GM23248 (cell line): ENCODE measurements at regions not wholly inside any gene's neighbourhood (a gene's known extent, or its start where the extent isn't known, plus 50 kb on each side); places are given as distances from the start of the nearest gene placed in this dataset.

Source experiments
- DNase-seq: peaks from one replicate; pipeline ENCODE4 v3.0.0-alpha.2; 2015
- H2AFZ ChIP-seq: fragments of 200-600 bp; sonication (generic); 2 replicates; pipeline ENCODE4 v1.6.1; 2016; ENCODE audit warnings: antibody characterized with exemption
- H3F3A ChIP-seq: fragments of 200-600 bp; sonication (generic); 2 replicates; pipeline ENCODE4 v1.6.1; 2016; ENCODE audit warnings: mild to moderate bottlenecking, antibody characterized with exemption, mixed run types; ENCODE audit not compliant: insufficient read depth
- H3K27ac ChIP-seq: fragments of 200-600 bp; sonication (generic); 2 replicates; pipeline ENCODE4 v1.5.1; 2016; ENCODE audit warnings: mild to moderate bottlenecking
- H3K27me3 ChIP-seq: fragments of 200-600 bp; sonication (generic); replicated peaks from 2 replicates; pipeline ENCODE4 v1.6.1; 2016; ENCODE audit warnings: mild to moderate bottlenecking; ENCODE audit not compliant: insufficient read depth
- H3K36me3 ChIP-seq: fragments of 200-600 bp; sonication (generic); 2 replicates; pipeline ENCODE4 v1.6.1; 2016; ENCODE audit warnings: low read depth, mild to moderate bottlenecking
- H3K4me1 ChIP-seq: fragments of 200-600 bp; sonication (generic); 2 replicates; pipeline ENCODE4 v1.6.1; 2016; ENCODE audit warnings: mild to moderate bottlenecking; ENCODE audit not compliant: insufficient read depth
- H3K4me2 ChIP-seq: fragments of 200-600 bp; sonication (generic); one replicate; pipeline ENCODE4 v1.6.1; 2016; ENCODE audit warnings: mild to moderate bottlenecking; ENCODE audit not compliant: unreplicated experiment
- H3K4me3 ChIP-seq: fragments of 200-600 bp; sonication (generic); 2 replicates; pipeline ENCODE4 v1.5.1; 2016; ENCODE audit warnings: mild to moderate bottlenecking
- H3K79me2 ChIP-seq: fragments of 200-600 bp; sonication (generic); 2 replicates; pipeline ENCODE4 v1.6.1; 2016; ENCODE audit warnings: mild to moderate bottlenecking; ENCODE audit not compliant: insufficient read depth
- H3K9ac ChIP-seq: fragments of 200-600 bp; sonication (generic); 2 replicates; pipeline ENCODE4 v1.6.1; 2016; ENCODE audit warnings: mild to moderate bottlenecking
- H3K9me2 ChIP-seq: fragments of 200-600 bp; sonication (generic); 2 replicates; pipeline ENCODE4 v1.6.1; 2016; ENCODE audit warnings: mixed run types, mild to moderate bottlenecking, moderate library complexity; ENCODE audit not compliant: insufficient read depth
- H3K9me3 ChIP-seq: fragments of 200-600 bp; sonication (generic); one replicate; pipeline ENCODE4 v1.6.1; 2017; ENCODE audit warnings: low read depth
- H4K20me1 ChIP-seq: fragments of 200-600 bp; sonication (generic); 2 replicates; pipeline ENCODE4 v1.6.0; 2016; ENCODE audit not compliant: insufficient read depth
- EZH2 ChIP-seq: fragments of 200-600 bp; sonication (generic); IDR thresholded peaks from 2 replicates; pipeline ENCODE4 v1.6.1; 2018; ENCODE audit warnings: antibody characterized with exemption, mild to moderate bottlenecking; ENCODE audit not compliant: insufficient read depth, poor library complexity, severe bottlenecking
- EZH2phosphoT487 ChIP-seq: fragments of 200-600 bp; sonication (generic); IDR thresholded peaks from 2 replicates; pipeline ENCODE4 v1.6.1; 2018; ENCODE audit warnings: antibody characterized with exemption, moderate library complexity, mild to moderate bottlenecking, low read depth; ENCODE audit not compliant: insufficient read depth
- WGBS, 2 experiments: methylation state at CpG; one replicate each; pipeline ENCODE4 v1.1.6; 2015 to 2017; ENCODE audit warnings: low lambda C conversion rate in 2 of 2, low coverage in 1 of 2; ENCODE audit errors: missing lambda C conversion rate in 2 of 2; 5-methylcytosine and 5-hydroxymethylcytosine counted together
- in situ Hi-C: fragments of 300-500 bp; cut with MboI; formaldehyde crosslinking; loops from 2 replicates; pipeline ENCODE4 v1.15.0; 2020

DNA sequence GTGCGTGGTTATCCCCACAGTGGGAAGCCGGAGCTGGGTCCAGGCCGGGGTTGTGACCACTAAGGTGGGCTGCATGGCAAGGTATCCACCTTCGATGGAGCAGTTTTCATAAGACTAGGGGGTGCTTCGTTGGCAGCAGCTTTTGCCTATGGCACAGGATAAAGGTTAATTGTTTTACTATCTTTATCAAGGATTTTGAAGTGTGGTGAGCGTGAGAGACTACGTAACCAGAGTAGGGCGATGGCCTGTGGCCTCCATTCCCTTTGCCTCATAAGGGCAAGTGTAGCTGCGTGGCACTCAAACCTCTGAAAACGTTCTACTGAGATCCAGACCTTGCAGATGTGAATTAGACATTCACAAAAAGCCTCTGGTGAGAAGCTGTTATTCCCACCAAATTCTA is 206.6 kb downstream of the ACKR3 start:
- Histone ChIP-seq H3K4me1 (peaks cover 14% of the 10 kb centered on the region), H3K4me2 (peak overlapping the region; percentile 22), H3K36me3 (no peaks in the 10 kb centered on the region), H3K79me2 (no peaks in the 10 kb centered on the region), H4K20me1 (no peaks in the 10 kb centered on the region), H3K27ac (peak overlapping the region; percentile 51), H3K27me3 (no peaks in the 10 kb centered on the region), H3K9ac (no peak overlapping the region), H3K4me3 (no peak overlapping the region), H3K9me2 (no peaks in the 10 kb centered on the region), H3K9me3 (no peaks in the 10 kb centered on the region), H2AFZ (no peak overlapping the region), H3F3A (peaks cover 20% of the 10 kb centered on the region; the same call in 1 of the 2 replicates)
- in situ Hi-C loops: no loop called here
- WGBS, 2 experiments: 82 to 85% methylated on average over 10 of the region's 10 CpGs
- TF ChIP-seq EZH2 (no peak), EZH2phosphoT487 (no peak)
- DNase-seq: no peak

DNA sequence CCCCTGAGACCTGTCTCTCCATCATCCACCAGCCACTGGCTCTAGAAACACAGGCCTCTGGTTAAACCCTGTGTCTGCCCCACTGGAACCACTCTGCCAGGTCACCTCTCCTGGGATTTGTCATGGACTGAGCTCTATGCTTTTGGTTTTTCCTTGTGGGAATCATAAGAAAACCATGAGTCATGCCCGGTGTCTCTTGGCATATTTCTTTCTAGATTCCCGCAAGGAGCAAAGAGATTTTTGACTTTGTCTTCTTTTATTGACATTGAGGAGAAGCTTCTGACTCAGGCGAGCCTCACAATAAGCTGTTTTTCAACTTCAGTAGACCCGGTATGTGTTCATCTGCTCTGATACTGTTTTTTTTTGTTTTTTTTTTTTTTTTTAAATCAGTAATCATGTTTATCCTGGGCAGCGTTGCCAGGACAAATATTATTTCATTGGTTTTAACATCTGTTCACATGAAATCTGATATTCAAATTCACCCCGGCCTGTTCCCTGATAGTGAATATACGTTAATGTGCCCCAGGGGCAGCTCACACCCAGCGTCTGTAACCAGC is 207.1 kb downstream of the ACKR3 start:
- no peak overlapping the region for H2AFZ ChIP-seq
- 23 to 38% methylated on average over 8 of the region's 8 CpGs for WGBS, 2 experiments
- no peaks in the 10 kb centered on the region for H3K27me3 ChIP-seq
- no peaks in the 10 kb centered on the region for H3K79me2 ChIP-seq
- H3K4me1 ChIP-seq: peaks cover 14% of the 10 kb centered on the region
- no peaks in the 10 kb centered on the region for H4K20me1 ChIP-seq
- in situ Hi-C loops: no loop called here
- no peaks in the 10 kb centered on the region for H3K9me2 ChIP-seq
- H3K4me2 ChIP-seq: peak overlapping the region; percentile 22
- H3K9ac ChIP-seq: peak overlapping the region; percentile 42
- no peaks in the 10 kb centered on the region for H3K9me3 ChIP-seq
- H3F3A ChIP-seq: peaks cover 19% of the 10 kb centered on the region; the same call in 1 of the 2 replicates
- TF ChIP-seq EZH2 (no peak), EZH2phosphoT487 (no peak)
- no peaks in the 10 kb centered on the region for H3K36me3 ChIP-seq
- peak; percentile 87 for DNase-seq
- no peak overlapping the region for H3K4me3 ChIP-seq
- H3K27ac ChIP-seq: peak overlapping the region; percentile 51

DNA sequence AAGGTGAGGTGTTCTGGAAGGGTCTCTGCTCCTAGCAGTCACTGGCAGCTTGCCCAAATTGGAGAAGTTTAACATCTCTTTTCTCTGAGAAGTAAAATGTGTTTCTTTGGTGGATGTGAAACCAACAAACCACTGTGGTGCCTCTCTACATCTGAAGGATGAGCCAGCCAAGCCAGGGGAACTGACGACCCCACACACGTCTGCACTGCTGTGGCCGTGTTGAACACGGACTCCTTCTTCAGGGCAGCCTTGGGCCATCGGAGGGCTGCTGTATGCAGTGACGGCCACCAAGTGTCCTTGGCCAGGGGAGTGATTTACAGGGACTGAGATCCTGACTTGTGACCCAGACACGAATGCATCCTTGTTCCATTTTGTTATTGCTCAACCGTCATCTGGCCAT is 207.8 kb downstream of the ACKR3 start:
- DNase-seq: no peak
- Histone ChIP-seq H3K9me2 (no peaks in the 10 kb centered on the region), H3K36me3 (no peaks in the 10 kb centered on the region), H2AFZ (no peak overlapping the region), H3K4me1 (peaks cover 16% of the 10 kb centered on the region), H3K4me2 (peak overlapping the region; percentile 22), H3K27ac (peak overlapping the region; percentile 51), H3K27me3 (no peaks in the 10 kb centered on the region), H4K20me1 (no peaks in the 10 kb centered on the region), H3K9ac (peak overlapping the region; percentile 42), H3K4me3 (no peak overlapping the region), H3K9me3 (no peaks in the 10 kb centered on the region), H3K79me2 (no peaks in the 10 kb centered on the region), H3F3A (peaks cover 19% of the 10 kb centered on the region; the same call in 1 of the 2 replicates)
- in situ Hi-C loops: no loop called here
- WGBS, 2 experiments: 81 to 90% methylated on average over 8 of the region's 8 CpGs
- TF ChIP-seq EZH2 (no peak), EZH2phosphoT487 (no peak)

DNA sequence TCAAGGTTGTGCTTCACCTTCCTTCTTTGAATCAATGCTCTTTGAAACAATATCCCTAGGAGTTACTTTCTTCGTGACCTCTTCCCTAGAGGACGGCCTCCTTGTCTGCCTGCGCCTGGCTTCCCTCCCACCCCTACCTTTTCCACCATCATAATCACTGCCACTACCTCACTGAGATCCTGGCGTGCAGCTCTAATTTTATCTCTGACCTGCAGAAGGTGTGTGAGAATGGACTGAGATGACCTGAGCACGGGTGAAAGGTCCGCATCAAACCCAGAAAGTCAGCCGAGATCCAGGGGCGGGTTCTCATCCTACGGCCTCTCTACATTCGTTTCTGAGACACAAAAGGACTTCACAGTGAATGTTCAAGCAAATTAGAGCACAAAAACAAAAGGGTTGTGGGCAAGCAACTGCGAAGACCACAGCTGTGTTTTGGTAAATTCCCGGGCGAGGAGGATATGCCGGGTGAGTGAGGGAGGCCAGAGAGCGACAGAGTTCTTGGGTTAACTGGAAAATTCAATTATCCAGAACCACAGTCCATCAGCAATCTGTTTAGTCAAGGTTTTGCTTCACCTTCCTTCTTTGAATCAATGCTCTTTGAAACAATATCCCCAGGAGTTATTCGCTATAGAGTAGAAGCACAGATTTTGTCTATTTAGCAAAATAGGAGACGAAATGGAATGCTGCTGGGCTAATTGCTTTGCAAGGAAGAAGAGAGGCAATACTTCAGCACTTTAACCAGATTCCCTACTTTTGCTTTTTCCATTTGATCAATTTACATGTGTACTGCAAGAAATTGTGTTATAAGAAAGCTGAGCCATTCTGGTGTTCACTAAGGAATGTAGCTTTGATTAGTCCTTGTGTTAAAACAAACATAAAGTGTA is 212.6 kb downstream of the ACKR3 start:
- Histone ChIP-seq H3K4me1 (peaks cover 15% of the 10 kb centered on the region), H3K27me3 (no peaks in the 10 kb centered on the region), H4K20me1 (no peaks in the 10 kb centered on the region), H3K27ac (peak overlapping the region; percentile 41), H3F3A (peaks cover 6% of the 10 kb centered on the region; the same call in 1 of the 2 replicates), H3K9ac (peak overlapping the region; percentile 36), H2AFZ (peak overlapping the region; percentile 26), H3K79me2 (no peaks in the 10 kb centered on the region), H3K36me3 (no peaks in the 10 kb centered on the region), H3K4me3 (no peak overlapping the region), H3K9me3 (no peaks in the 10 kb centered on the region), H3K4me2 (no peak overlapping the region), H3K9me2 (no peaks in the 10 kb centered on the region)
- in situ Hi-C loops: no loop called here
- WGBS, 2 experiments: 86 to 88% methylated on average over 17 of the region's 17 CpGs
- DNase-seq: peak; percentile 8
- no peak for TF ChIP-seq EZH2
- TF ChIP-seq EZH2phosphoT487: no peak
